ENCODE measurements at regions not wholly inside any gene's neighbourhood (a gene's known extent, or its start where the extent isn't known, plus 50 kb on each side); places are given as distances from the start of the nearest gene placed in this dataset.

GRCh38 chr15:95928822-95929221, 401.7 kb upstream of the NR2F2 start:
- TF ChIP-seq SPI1 (IDR thresholded peaks at IDR 0.05; ENCODE audit: low read depth, low read length), result no peak
- TF ChIP-seq POLR2A (IDR thresholded peaks at IDR 0.05; ENCODE audit: low read depth, low read length), result no peak
- TF ChIP-seq TAF1 (IDR thresholded peaks at IDR 0.05; ENCODE audit: low read depth, low read length), result no peak
- TF ChIP-seq POU2F2 (IDR thresholded peaks at IDR 0.05; ENCODE audit: low read depth, low read length), result no peak
- no peak for TF ChIP-seq POLR2AphosphoS5 (IDR thresholded peaks at IDR 0.05; ENCODE audit: low read depth, low read length)

Data from GM12891 (cell line).